SK-N-SH treated with all-trans-retinoic acid at 6 μM for 48 hours (cell line): ENCODE measurements at regions not wholly inside any gene's neighbourhood (a gene's known extent, or its start where the extent isn't known, plus 50 kb on each side); places are given as distances from the start of the nearest gene placed in this dataset.

ENCODE experiments used
- ARNTL ChIP-seq: fragments of 450-650 bp; formaldehyde crosslinking; IDR thresholded peaks from 2 replicates; pipeline ENCODE4 v1.5.0; 2020; ENCODE audit warnings: low read depth, mild to moderate bottlenecking, moderate library complexity, borderline replicate concordance
- CSDC2 ChIP-seq: fragments of 250-450 bp; sonication (Bioruptor Pico); IDR thresholded peaks from 2 replicates; pipeline ENCODE4 v1.5.0; 2020; ENCODE audit warnings: mild to moderate bottlenecking, moderate library complexity
- GLIS3 ChIP-seq: fragments of 250-450 bp; sonication (Bioruptor Pico); IDR thresholded peaks from 2 replicates; pipeline ENCODE4 v1.5.0; 2020; ENCODE audit warnings: mild to moderate bottlenecking, moderate library complexity
- OSR1 ChIP-seq: fragments of 250-450 bp; sonication (Bioruptor Pico); IDR thresholded peaks from 2 replicates; pipeline ENCODE4 v1.8.0; 2022; ENCODE audit warnings: moderate library complexity, mild to moderate bottlenecking, inconsistent platforms
- PATZ1 ChIP-seq: fragments of 250-450 bp; sonication (Bioruptor Pico); IDR thresholded peaks from 2 replicates; pipeline ENCODE4 v1.8.0; 2020; ENCODE audit warnings: mild to moderate bottlenecking, moderate library complexity, borderline replicate concordance
- RARB ChIP-seq: fragments of 250-450 bp; sonication (Bioruptor Pico); IDR thresholded peaks from 2 replicates; pipeline ENCODE4 v1.8.0; 2021; ENCODE audit warnings: mild to moderate bottlenecking, moderate library complexity
- TOX ChIP-seq: fragments of 250-450 bp; sonication (Bioruptor Pico); IDR thresholded peaks from 2 replicates; pipeline ENCODE4 v1.8.0; 2021; ENCODE audit warnings: mild to moderate bottlenecking, moderate library complexity, borderline replicate concordance
- ZFP3 ChIP-seq: fragments of 250-450 bp; sonication (Bioruptor Pico); IDR thresholded peaks from 2 replicates; pipeline ENCODE4 v1.5.0; 2020; ENCODE audit warnings: mild to moderate bottlenecking, moderate library complexity
- ZFP30 ChIP-seq: fragments of 450-650 bp; formaldehyde crosslinking; IDR thresholded peaks from 2 replicates; pipeline ENCODE4 v1.5.0; 2022; ENCODE audit warnings: mild to moderate bottlenecking, moderate library complexity
- ZNF8 ChIP-seq: fragments of 450-650 bp; formaldehyde crosslinking; IDR thresholded peaks from 2 replicates; pipeline ENCODE4 v1.5.0; 2020; ENCODE audit warnings: mild to moderate bottlenecking, moderate library complexity
- TF ChIP-seq, protein P1 (sequence below): fragments of 250-450 bp; sonication (Bioruptor Pico); IDR thresholded peaks from 2 replicates; pipeline ENCODE4 v1.5.0; 2020; ENCODE audit warnings: mild to moderate bottlenecking, moderate library complexity
- TF ChIP-seq, protein P2 (sequence below): fragments of 250-450 bp; sonication (Bioruptor Pico); IDR thresholded peaks from 2 replicates; pipeline ENCODE4 v1.5.1; 2021; ENCODE audit warnings: mild to moderate bottlenecking, moderate library complexity

GRCh38 chr13:80527400-80527799, 186.5 kb upstream of the SPRY2 start:
- TF ChIP-seq ARNTL (CRISPR knock-in tag) (no peak), PATZ1 (CRISPR knock-in tag) (no peak), ZFP30 (CRISPR knock-in tag) (no peak), ZNF8 (no peak), ZFP3 (CRISPR knock-in tag) (no peak), GLIS3 (CRISPR knock-in tag) (no peak), TOX (CRISPR knock-in tag) (no peak), CSDC2 (CRISPR knock-in tag) (no peak), OSR1 (CRISPR knock-in tag) (no peak), RARB (CRISPR knock-in tag) (no peak)
- TF ChIP-seq, protein P1, sequence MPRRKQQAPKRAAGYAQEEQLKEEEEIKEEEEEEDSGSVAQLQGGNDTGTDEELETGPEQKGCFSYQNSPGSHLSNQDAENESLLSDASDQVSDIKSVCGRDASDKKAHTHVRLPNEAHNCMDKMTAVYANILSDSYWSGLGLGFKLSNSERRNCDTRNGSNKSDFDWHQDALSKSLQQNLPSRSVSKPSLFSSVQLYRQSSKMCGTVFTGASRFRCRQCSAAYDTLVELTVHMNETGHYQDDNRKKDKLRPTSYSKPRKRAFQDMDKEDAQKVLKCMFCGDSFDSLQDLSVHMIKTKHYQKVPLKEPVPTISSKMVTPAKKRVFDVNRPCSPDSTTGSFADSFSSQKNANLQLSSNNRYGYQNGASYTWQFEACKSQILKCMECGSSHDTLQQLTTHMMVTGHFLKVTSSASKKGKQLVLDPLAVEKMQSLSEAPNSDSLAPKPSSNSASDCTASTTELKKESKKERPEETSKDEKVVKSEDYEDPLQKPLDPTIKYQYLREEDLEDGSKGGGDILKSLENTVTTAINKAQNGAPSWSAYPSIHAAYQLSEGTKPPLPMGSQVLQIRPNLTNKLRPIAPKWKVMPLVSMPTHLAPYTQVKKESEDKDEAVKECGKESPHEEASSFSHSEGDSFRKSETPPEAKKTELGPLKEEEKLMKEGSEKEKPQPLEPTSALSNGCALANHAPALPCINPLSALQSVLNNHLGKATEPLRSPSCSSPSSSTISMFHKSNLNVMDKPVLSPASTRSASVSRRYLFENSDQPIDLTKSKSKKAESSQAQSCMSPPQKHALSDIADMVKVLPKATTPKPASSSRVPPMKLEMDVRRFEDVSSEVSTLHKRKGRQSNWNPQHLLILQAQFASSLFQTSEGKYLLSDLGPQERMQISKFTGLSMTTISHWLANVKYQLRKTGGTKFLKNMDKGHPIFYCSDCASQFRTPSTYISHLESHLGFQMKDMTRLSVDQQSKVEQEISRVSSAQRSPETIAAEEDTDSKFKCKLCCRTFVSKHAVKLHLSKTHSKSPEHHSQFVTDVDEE (CRISPR knock-in tag): no peak
- TF ChIP-seq, protein P2, sequence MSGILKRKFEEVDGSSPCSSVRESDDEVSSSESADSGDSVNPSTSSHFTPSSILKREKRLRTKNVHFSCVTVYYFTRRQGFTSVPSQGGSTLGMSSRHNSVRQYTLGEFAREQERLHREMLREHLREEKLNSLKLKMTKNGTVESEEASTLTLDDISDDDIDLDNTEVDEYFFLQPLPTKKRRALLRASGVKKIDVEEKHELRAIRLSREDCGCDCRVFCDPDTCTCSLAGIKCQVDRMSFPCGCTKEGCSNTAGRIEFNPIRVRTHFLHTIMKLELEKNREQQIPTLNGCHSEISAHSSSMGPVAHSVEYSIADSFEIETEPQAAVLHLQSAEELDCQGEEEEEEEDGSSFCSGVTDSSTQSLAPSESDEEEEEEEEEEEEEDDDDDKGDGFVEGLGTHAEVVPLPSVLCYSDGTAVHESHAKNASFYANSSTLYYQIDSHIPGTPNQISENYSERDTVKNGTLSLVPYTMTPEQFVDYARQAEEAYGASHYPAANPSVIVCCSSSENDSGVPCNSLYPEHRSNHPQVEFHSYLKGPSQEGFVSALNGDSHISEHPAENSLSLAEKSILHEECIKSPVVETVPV (CRISPR knock-in tag): no peak
